ENCODE measurements at regions not wholly inside any gene's neighbourhood (a gene's known extent, or its start where the extent isn't known, plus 50 kb on each side); places are given as distances from the start of the nearest gene placed in this dataset.

DNA sequence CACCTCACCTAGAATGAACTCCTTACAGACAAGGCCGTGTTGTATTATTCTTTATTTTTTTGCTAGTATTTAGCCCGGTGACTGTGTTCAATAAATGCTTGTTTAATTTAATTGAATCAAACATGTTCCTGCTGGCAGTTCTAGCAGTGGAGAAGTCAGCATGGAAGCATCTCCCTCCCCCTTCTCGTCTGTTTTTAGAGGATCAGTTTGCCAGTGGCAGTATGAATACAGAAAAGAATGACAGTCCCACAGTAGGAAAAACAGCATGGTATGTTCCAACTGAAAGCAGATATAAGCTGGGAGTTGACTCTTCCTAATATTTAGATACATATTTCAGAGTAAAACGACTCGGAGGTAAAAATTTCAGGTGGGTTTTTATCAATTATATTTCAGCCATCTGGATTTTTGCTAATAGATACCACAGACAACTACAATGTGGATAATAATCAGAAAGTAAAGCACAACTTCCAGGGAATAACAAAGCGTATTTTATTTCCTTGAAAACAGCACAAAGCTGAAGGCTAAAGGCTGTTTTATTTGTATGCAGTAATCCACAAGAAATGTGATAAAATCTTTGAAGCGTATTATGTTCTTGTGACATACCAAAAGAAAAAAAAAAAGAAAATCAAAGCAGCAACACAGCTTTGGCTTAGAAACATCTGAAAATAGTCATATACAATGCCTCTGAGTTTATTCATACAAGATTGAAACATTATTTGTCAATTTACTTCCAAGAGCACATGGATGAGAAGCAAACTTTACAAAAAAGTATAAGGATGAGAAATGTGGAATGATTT is 244.5 kb upstream of the KCNMB2 start (continued):
- TF ChIP-seq, protein P1, sequence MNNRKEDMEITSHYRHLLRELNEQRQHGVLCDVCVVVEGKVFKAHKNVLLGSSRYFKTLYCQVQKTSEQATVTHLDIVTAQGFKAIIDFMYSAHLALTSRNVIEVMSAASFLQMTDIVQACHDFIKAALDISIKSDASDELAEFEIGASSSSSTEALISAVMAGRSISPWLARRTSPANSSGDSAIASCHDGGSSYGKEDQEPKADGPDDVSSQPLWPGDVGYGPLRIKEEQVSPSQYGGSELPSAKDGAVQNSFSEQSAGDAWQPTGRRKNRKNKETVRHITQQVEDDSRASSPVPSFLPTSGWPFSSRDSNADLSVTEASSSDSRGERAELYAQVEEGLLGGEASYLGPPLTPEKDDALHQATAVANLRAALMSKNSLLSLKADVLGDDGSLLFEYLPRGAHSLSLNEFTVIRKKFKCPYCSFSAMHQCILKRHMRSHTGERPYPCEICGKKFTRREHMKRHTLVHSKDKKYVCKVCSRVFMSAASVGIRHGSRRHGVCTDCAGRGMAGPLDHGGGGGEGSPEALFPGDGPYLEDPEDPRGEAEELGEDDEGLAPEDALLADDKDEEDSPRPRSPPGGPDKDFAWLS (CRISPR knock-in tag; IDR thresholded peaks at IDR 0.05; ENCODE audit: borderline replicate concordance) = no peak
- TF ChIP-seq EHMT2 (IDR thresholded peaks at IDR 0.05; ENCODE audit: borderline replicate concordance, low read depth, low read length) (no peak), ZSCAN30 (CRISPR knock-in tag; IDR thresholded peaks at IDR 0.05) (no peak), ZNF749 (CRISPR knock-in tag; IDR thresholded peaks at IDR 0.05; ENCODE audit: borderline replicate concordance) (no peak), TBX2 (CRISPR knock-in tag; IDR thresholded peaks at IDR 0.05; ENCODE audit: borderline replicate concordance) (no peak)
- TF ChIP-seq, protein P2, sequence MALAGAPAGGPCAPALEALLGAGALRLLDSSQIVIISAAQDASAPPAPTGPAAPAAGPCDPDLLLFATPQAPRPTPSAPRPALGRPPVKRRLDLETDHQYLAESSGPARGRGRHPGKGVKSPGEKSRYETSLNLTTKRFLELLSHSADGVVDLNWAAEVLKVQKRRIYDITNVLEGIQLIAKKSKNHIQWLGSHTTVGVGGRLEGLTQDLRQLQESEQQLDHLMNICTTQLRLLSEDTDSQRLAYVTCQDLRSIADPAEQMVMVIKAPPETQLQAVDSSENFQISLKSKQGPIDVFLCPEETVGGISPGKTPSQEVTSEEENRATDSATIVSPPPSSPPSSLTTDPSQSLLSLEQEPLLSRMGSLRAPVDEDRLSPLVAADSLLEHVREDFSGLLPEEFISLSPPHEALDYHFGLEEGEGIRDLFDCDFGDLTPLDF (CRISPR knock-in tag; IDR thresholded peaks at IDR 0.05) = no peak
- TF ChIP-seq, protein P3, sequence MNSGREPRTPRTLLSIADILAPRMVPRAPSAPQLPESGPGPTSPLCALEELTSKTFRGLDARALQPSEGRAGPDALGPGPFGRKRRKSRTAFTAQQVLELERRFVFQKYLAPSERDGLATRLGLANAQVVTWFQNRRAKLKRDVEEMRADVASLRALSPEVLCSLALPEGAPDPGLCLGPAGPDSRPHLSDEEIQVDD (CRISPR knock-in tag; IDR thresholded peaks at IDR 0.05; ENCODE audit: borderline replicate concordance) = no peak
- TF ChIP-seq, protein P4, sequence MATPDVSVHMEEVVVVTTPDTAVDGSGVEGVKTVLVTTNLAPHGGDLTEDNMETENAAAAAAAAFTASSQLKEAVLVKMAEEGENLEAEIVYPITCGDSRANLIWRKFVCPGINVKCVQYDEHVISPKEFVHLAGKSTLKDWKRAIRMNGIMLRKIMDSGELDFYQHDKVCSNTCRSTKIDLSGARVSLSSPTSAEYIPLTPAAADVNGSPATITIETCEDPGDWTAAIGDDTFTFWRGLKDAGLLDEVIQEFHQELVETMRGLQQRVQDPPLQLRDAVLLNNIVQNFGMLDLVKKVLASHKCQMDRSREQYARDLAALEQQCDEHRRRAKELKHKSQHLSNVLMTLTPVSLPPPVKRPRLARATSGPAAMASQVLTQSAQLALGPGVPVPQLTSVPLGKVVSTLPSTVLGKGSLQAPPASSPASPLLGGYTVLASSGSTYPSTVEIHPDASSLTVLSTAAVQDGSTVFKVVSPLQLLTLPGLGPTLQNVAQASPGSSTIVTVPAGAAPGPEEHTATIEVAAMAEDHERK (CRISPR knock-in tag; IDR thresholded peaks at IDR 0.05; ENCODE audit: low read depth) = no peak
